ENCODE measurements at regions not wholly inside any gene's neighbourhood (a gene's known extent, or its start where the extent isn't known, plus 50 kb on each side); places are given as distances from the start of the nearest gene placed in this dataset.
"Not testable (repeated sequence)": the region's sequence is repeated elsewhere in the genome, so short reads cannot be mapped to it uniquely, and the experiment has no call there.

DNA sequence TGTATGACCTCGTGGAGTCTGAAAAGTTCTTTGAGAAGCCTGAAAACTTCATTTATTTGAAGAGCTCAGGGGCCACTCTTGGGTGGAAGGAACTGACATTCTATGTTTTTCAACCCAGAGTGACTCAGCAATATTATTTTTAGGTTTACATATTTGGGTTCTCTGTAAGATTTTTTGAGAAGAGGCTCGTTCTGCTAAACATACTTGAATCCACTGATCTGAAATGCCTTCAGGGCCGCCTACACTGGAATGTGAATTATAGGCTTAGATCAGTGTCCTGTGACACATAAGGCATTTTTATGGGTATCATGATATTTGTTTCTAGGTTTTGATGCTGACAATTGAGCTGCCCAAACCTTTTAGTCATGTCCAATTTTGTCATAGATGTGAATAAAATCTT is 86.2 kb downstream of the PSAT1 start:
- no peak for DNase-seq (ENCODE audit: extremely low read depth in 1 of 2, low read depth in 1 of 2)

GRCh38 chr9:78386348-78386747 is 89.4 kb downstream of the PSAT1 start:
- no peak for DNase-seq (ENCODE audit: extremely low read depth in 1 of 2, low read depth in 1 of 2)

- DNase-seq (ENCODE audit: extremely low read depth in 1 of 2, low read depth in 1 of 2): no peak
Observed at GRCh38 chr9:78386773-78387172, 89.8 kb downstream of the PSAT1 start.

DNA sequence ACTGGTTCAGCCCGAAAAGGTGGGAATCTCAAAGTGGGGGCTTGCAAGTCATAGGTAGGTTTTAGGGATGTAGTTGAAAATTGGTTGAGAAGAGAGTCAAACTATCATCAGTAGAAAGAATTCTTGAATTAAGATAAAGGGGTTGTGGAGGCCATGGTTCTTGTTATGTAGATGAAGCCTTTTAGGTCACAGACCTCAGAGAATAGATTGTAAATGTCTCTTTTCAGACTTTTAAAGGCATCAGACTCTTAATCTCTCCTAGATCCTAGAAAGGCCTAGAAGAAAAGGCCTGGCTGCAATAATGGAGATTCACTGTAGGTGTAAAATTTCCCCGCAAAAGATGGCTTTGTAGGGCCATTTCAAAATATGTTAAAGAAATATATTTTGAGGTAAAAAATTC is 96.4 kb downstream of the PSAT1 start:
- no peak for DNase-seq (ENCODE audit: extremely low read depth in 1 of 2, low read depth in 1 of 2)

- DNase-seq (ENCODE audit: extremely low read depth in 1 of 2, low read depth in 1 of 2): no peak
Observed at GRCh38 chr9:78393932-78394331, 97.0 kb downstream of the PSAT1 start.

- no peak for DNase-seq (ENCODE audit: extremely low read depth in 1 of 2, low read depth in 1 of 2)
Observed at GRCh38 chr9:78396087-78396486, 99.2 kb downstream of the PSAT1 start.

- no peak for DNase-seq (ENCODE audit: extremely low read depth in 1 of 2, low read depth in 1 of 2)
Observed at GRCh38 chr9:78397045-78397444, 100.1 kb downstream of the PSAT1 start.

GRCh38 chr9:78397454-78397853 is 100.5 kb downstream of the PSAT1 start:
- DNase-seq (ENCODE audit: extremely low read depth in 1 of 2, low read depth in 1 of 2): no peak

GRCh38 chr9:78399153-78399552 is 102.2 kb downstream of the PSAT1 start:
- no peak for DNase-seq (ENCODE audit: extremely low read depth in 1 of 2, low read depth in 1 of 2)

- DNase-seq (ENCODE audit: extremely low read depth in 1 of 2, low read depth in 1 of 2): no peak
Observed at GRCh38 chr9:78400496-78400895, 103.6 kb downstream of the PSAT1 start.

- no peak for DNase-seq (ENCODE audit: extremely low read depth in 1 of 2, low read depth in 1 of 2)
Observed at GRCh38 chr9:78405461-78405860, 108.5 kb downstream of the PSAT1 start.

DNA sequence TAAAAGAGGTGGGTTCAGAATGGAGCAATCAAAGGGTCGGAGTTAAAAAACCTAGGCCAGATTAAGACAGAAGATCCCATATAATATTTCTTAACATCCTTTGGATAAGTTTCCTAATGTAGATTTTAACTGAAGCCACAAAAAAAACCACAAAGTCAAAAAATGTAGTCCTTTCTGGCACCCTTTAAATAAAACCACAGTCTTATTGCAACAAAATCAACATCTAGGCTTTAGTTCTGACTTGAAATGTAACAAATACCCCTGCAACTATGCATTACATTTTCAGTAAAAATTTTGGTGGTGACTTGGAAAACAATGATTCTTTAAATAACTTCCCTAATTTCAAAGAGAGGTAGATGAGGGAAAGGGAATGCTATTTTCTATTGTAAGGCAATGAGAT is 109.2 kb downstream of the PSAT1 start:
- DNase-seq (ENCODE audit: extremely low read depth in 1 of 2, low read depth in 1 of 2): no peak

GRCh38 chr9:78406933-78407332 is 110.0 kb downstream of the PSAT1 start:
- no peak for DNase-seq (ENCODE audit: extremely low read depth in 1 of 2, low read depth in 1 of 2)

DNA sequence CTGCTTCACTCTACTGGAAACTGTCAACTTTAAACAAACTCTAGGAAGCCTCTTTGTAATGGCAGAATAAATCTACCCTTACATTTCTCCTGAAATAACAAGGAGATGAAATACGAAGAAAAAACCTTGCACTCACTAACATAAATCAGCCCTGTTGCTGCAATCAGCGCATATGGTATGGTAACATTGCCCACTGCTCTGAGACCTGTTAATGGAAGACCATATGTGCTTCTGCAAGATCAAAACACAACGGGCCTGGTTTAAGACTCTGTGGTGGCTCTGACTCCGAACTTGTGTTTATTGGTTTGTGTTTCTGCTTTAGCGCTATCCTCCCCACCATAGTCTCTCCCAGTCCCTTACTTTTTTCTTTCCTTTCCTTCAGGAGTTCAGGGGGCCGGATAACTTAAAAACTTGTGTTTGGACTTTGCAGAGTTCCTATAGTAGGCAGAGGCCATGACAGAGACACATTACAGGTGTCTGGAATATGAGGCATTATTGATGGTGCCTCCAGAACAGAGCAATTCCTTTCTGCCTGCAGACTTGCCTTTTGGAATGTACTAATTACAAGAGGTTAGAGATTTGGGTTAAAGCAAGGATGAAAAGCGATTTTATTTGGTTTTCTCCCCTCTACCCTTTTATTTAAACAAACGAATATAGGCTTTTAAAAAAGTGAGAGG is 110.8 kb downstream of the PSAT1 start:
- DNase-seq (ENCODE audit: extremely low read depth in 1 of 2, low read depth in 1 of 2): no peak

DNA sequence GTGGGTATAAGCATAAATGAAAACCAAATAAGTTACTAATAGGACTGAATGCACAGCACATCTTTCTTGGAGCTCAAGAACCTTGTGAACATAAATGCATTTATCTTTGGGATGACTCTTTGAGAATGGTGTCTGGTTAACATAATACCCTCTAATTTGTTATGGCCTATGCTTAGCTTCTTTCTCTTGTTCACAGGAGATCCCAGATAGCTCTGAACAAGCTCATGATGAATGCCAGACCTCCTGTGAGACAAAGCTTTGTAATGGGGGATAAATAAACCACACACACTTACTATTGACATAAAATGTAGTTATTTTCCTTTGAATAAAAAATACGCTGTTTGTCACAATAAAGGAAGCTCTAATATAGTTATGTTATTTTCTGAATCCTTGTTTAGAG is 111.5 kb downstream of the PSAT1 start:
- no peak for DNase-seq (ENCODE audit: extremely low read depth in 1 of 2, low read depth in 1 of 2)

DNA sequence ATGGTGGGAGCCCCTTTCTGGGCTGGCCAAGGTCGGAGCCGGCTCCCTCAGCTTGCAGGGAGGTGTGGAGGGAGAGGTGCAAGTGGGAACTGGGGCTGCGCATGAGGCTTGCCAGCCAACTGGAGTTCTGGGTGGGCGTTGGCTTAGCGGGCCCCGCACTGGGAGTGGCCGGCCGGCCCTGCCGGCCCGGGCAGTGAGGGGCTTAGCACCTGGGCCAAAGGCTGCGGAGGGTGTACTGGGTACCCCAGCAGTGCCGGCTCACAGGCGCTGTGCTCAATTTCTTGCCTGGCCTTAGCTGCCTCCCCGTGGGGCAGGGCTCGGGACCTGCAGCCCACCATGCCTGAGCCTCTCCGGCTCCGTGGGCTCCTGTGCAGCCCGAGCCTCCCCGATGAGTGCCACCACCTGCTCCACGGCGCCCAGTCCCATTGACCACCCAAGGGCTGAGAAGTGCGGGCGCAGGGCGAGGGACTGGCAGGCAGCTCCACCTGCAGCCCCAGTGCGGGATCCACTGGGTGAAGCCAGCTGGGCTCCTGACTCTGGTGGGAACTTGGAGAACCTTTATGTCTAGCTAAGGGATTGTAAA is 113.1 kb downstream of the PSAT1 start:
- not testable (repeated sequence) for DNase-seq (ENCODE audit: extremely low read depth in 1 of 2, low read depth in 1 of 2)

GRCh38 chr9:78422309-78422708 is 125.4 kb downstream of the PSAT1 start:
- DNase-seq (ENCODE audit: extremely low read depth in 1 of 2, low read depth in 1 of 2): no peak

GRCh38 chr9:78424299-78424698 is 127.4 kb downstream of the PSAT1 start:
- no peak for DNase-seq (ENCODE audit: extremely low read depth in 1 of 2, low read depth in 1 of 2)

DNA sequence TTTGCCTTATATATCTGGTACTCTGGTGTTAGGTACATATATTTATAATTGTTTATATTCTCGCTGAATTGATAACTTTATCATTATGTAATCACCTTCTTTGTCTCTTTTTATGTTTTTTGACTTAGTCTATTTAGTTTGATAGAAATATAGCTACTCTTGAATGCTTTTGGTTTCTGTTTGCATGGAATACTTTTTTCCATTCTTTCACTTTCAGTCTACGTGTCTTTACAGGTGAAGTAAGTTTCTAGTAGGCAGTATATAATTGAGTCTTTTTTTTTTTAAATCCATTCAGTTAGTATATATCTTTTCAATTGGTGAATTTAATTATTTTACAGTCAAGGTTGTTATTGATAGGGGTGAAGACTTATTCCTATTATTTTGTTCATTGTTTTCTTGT is 131.7 kb downstream of the PSAT1 start:
- DNase-seq (ENCODE audit: extremely low read depth in 1 of 2, low read depth in 1 of 2): no peak

DNA sequence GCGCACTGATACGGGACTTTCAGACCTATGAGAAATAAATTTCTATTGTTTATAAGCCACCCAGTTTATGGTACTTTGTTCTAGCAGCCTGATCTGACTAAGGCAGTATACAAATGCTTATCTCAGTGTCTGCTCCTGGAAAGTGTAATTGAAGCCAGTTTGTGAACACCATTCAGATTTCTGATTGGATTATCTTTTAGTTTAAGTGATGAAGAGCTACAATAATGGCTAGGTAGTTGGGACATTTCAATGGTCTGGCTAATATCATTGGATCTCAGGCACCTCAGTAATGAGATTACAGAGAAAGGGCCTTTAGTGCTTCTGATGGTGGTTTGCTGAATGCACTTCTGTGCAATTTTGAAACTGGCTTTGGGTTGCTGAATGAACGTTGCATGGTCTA is 133.5 kb downstream of the PSAT1 start:
- no peak for DNase-seq (ENCODE audit: extremely low read depth in 1 of 2, low read depth in 1 of 2)

DNA sequence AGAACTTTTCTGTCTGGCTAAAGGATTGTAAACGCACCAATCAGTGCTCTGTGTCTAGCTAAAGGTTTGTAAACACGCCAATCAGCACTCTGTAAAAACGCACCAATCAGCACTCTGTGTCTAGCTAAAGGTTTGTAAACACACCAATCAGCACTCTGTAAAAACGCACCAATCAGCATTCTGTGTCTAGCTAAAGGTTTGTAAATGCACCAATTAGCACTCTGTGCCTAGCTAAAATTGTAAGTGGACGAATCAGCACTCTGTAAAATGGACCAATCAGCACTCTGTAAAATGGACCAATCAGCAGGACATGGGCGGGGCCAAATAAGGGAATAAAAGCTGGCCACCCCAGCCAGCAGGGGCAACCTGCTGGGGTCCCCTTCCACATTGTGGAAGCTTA is 134.1 kb downstream of the PSAT1 start:
- DNase-seq (ENCODE audit: extremely low read depth in 1 of 2, low read depth in 1 of 2): not testable (repeated sequence)

DNA sequence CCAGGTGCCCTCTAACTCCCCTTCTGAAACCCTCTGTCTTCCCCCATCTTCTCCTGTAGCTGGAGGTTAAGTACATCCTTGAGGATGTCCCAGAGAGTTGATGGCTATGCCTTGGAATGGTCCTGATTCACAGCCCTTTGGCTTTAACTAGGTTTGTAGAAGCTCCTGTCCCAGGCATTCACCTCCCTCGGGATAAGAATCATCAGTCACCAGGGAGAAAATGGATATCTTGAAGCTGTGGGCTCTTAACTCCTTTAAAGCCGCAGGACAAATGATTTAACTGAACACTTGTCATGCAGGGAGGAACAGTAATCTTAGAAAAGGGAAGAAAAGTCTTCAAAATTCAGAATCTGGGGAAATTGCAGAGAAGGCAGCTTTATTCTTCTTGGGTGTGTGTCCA is 139.9 kb downstream of the PSAT1 start:
- DNase-seq (ENCODE audit: extremely low read depth in 1 of 2, low read depth in 1 of 2): no peak

DNA sequence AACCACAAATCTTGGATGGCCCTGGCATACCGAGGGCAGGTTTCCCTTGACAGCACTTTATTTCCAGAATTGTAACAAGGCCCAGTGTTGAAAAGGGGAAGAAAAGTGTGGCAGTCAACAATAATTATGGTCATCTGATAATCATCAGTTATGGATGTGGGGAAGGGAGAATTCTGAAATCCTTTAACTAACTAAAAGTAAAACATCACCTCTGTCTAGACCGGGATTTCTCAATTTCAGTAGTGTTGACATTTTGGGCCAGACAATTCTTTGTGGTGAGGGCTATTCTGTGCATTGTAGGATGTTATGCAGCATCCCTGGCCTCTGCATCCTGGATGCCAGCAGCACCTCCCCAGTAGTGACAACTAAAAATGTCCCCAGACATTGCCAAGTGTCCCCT is 140.4 kb downstream of the PSAT1 start:
- no peak for DNase-seq (ENCODE audit: extremely low read depth in 1 of 2, low read depth in 1 of 2)

All from activated CD8-positive, alpha-beta memory T cell treated with anti-CD3 and anti-CD28 coated beads for 1 hour (primary cell).